Effector CD4-positive, alpha-beta T cell (primary cell): ENCODE measurements at regions not wholly inside any gene's neighbourhood (a gene's known extent, or its start where the extent isn't known, plus 50 kb on each side); places are given as distances from the start of the nearest gene placed in this dataset.
"Not testable (repeated sequence)": the region's sequence is repeated elsewhere in the genome, so short reads cannot be mapped to it uniquely, and the experiment has no call there.

Source experiments
- DNase-seq: peaks from one replicate; pipeline ENCODE4 v3.0.0-alpha.2; 2020

DNA sequence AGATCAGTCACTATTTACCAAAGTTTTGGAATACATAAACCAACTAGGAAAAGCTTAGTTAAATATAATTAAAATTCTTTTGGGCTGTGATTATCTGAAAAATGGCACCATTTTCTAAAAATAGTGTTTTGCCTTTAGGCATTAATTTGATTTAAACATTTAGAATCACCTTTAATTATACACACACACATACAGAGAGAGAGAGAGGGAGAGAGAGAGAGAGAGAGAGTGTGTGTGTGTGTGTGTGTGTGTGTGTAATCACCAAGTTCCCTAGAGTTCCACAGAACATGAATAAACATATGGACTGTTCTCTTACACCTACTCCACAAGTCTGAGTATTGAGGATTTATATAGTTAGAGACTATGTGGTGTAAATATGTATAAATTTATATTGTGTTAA lies 141.2 kb upstream of the ATXN1 start:
- DNase-seq = no peak

DNA sequence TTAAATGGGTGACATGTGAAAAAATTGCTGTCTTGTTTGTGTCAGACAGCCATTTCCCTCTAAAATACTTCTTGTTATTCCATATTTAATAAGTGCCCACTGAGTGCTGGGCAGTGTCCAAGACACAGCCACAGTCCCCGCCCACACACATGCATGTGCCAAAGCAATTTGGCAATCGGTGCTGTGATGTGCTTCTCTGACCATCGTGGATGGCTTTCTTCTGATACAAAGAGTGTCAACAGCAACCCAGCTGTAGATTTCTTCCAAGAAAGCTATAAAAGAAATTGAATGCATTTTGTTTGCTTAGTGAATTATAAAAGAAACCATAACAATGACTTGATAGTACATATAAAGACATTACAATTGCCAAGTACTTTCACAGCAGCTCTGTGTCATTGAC lies 140.5 kb upstream of the ATXN1 start:
- DNase-seq = no peak

DNA sequence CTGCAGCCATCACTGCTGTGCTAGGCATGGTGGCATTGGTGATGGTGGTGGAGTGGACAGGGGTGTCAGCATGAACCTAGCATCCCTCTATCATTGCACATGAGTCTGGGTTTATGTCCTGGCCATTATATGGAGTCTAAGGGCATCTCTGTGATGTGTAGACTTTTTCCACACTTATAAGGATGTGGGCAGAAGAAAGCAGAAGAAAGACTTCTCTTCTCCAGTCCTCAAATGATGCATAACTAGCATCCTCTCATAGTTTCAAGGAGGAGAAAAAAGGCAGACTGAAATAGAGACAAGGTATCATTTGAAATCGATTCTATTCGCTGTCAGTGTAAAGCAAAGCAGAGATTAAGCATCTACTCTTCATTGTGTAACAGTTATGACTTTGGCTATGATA lies 140.0 kb upstream of the ATXN1 start:
- DNase-seq = no peak

DNA sequence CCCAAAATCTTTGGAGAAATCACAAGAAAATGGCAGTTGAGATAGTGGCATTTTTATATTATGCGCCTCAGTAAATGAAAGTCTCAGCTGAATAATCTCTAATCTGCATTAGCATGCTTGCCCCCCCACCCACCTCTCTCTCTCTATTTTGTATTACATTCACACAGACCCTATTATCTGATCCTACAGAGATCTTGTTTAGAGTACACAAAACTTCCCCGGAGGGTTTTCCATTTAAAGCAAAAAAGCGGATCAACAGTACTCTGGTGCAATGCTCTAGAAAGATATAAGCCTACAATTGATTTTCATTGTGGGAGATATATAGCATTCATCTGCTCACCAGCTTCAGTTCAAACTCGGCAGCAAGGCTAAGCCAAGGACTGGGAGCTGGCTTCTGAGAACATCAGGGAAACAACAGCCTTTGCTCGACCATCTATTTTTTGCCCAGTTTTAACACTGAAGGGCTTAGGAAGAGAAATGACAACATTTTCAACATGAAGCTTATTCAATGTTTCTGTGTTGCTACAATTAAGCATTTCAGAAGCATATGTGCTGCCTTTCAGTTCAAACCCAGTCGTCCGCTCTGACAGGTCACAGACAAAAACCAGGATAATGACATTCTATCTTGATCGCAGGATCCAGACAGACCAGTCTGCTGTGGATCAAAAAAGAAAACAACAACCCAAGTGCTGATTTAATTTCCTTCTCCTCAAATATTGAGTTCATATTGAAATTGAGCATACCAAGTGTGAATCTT lies 137.6 kb upstream of the ATXN1 start:
- no peak for DNase-seq

DNA sequence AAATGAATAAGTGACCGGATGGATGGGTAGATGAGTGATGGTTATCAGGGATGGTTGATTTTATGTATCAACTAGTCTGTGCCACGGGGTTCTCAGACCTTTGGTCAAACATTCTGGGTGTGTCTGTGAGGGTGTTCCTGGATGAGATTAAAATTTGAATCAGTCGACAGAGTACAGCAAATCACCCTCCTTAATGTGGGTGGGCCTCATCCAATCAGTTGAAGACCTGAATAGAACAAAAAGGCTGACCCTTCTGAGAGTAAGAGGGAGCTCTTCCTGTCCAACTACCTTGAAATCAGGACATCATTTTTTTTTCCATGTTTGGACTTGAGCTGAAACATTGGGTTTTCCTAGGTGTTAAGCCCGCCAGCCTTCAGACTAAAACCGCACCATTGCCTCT lies 136.4 kb upstream of the ATXN1 start:
- DNase-seq = no peak

DNA sequence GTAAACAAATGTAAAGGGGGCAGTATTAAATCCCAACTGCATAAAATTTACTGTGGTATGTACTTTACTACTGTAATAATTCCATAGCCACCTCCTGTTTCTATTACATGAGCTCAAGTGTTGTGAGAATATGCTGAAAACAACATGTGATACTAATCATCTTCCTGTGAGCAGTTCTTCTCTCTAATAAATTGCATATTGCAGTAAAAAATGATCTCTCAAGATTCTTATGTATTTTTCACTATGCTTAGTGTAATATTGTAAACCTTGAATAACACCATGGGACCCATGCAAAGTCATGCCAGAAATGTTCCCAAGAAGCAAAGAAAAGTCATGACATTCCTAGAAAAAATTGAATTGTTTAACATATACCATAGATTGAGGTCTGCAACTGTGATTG lies 133.0 kb upstream of the ATXN1 start:
- DNase-seq = no peak

DNA sequence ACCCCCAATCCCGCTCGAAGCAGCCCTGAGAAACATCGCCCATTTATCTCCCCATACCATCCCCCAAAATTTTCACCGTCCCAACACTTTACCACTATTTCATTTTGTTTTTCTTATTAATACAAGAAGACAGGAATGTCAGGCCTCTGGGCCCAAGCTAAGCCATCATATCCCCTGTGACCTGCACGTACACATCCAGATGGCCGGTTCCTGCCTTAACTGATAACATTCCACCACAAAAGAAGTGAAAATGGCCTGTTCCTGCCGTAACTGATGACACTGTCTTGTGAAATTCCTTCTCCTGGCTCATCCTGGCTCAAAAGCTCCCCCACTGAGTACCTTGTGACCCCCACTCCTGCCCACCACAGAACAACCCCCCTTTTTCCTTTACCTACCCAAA lies 129.8 kb upstream of the ATXN1 start:
- DNase-seq = not testable (repeated sequence)

DNA sequence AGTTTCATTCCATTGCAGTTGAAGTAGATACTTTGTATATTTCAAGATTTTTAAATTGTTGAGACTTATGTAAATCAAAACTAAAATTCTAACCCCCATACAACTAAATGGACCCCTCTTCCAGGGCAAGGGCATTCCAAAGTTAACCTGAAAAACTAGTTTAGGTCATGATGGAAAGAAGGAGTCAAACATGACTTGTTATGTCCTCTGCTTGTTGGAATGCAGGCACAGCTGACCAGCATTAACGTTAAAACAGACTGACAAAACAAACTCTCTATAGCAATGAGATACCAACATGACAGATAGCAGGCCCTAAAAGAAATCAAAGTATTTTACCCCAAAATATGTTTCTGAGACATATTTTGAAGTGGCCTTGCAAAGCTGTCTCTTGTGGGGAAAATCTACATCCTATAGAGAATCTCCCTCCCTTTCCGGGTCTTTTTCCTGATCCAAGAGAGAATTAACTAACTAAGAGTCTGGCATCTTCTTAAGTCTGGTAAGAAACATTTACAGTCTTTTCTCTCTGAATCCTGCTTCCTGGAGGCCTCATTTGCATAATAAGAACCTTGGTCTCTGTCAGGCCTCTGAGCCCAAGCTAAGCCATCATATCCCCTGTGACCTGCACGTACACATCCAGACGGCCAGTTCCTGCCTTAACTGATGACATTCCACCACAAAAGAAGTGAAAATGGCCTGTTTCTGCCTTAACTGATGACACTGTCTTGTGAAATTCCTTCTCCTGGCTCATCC lies 124.3 kb upstream of the ATXN1 start:
- DNase-seq = no peak

DNA sequence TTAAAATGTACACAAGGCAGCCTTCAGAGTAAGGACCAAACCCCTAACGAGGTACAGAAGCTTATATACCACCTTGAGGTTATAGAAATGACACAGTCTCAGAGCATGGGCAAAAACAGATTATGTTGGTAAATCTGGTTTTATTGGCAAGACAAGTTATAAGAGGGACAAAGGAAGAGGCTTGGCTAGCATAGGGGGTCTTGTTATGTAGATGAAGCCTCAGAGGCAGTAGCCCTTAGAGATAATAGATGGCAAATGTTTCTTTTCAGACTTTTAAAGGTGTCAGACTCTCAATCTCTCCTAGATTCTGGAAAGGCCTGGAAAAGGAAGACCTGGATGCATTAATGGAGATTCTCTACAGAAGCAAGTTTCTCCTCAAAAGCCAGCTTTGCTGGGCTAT lies 123.3 kb upstream of the ATXN1 start:
- DNase-seq = no peak

DNA sequence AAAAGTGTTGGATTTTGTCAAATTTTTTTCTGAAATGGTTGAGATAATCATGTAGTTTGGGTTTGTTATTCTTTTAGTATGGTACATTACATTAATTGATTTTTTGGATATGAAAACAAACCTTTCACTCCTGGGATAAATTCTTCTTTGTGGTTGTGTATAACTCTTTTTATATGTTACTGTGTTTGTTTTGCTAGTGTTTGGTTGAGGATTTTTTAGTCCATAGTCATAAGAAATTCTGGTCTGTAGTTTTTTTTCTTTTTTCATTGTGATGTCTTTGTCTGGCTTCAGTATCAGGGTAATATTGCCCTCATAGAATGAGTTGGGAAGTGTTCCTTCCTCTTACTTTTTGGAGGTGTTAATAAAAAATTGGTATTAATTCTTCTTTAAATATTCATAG lies 122.2 kb upstream of the ATXN1 start:
- no peak for DNase-seq

DNA sequence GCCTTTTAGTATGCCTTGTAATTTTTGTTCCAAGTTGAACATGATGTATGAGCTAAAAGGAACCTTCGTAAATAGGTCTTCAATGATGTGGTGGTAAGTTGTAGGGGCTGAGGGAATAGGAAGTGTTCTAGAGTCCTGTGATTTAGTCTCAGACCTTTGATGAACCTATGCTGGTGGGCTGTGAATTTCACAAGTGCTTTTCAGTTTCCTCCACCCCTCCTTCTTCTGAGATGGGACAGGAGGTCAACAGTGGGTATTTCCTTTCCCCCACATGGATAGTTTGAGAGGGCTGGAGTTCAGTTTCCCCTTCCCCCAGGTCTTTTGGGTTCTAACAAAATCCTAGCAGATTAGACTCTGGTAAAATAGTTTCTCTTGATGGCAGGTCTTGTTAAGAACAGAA lies 121.0 kb upstream of the ATXN1 start:
- no peak for DNase-seq

DNA sequence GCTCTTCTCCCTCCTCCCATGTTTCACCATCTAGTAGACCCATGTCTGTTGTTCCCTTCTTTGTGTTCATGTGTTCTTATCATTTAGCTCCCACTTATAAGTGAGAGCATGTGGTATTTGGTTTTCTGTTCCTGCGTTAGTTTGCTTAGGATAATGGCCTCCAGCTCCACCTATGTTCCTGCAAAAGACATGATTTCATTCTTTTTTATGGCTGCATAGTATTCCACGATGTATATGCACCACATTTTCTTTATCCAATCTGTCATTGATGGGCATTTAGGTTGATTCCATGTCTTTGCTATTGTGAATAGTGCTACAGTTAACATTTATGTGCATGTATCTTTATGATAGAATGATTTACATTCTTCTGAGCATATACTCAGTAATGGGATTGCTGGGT lies 115.6 kb upstream of the ATXN1 start:
- not testable (repeated sequence) for DNase-seq

DNA sequence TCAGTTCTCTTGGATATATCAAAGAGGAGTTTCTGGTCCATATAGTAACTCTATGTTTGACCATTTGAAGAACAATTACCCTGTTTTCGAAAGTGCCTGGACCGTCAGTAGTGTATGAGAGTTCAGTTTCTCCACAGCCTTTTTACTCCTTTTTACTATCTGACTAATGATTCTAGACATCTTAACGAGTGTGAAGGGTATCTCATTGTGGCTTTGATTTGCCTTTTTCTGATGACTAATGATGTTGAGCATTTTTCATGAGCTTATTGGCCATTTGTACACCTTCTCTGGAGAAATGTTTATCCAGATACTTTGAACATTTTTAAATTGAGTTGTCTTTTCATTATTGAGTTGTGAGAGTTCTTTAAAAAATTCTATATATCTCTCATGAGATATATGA lies 114.9 kb upstream of the ATXN1 start:
- DNase-seq = no peak

DNA sequence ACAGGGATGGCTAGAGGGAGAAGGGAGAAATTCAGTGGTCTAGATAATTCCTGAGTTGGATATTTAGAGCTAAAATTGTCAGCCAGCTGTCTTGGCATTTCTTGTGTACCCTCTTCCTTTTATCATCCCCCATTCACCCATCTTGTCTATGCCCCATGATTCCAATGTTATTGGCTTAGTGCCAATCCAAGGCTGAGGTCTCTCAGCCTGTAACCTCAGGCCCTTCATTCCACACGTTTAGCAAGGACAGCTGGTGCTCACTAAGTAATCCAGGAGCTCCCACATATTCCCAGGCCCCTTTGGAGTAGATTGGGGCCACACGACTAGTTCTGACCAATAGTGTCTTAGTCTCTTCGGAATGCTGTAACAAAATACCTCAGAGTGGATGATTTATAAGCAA lies 112.4 kb upstream of the ATXN1 start:
- DNase-seq = no peak

DNA sequence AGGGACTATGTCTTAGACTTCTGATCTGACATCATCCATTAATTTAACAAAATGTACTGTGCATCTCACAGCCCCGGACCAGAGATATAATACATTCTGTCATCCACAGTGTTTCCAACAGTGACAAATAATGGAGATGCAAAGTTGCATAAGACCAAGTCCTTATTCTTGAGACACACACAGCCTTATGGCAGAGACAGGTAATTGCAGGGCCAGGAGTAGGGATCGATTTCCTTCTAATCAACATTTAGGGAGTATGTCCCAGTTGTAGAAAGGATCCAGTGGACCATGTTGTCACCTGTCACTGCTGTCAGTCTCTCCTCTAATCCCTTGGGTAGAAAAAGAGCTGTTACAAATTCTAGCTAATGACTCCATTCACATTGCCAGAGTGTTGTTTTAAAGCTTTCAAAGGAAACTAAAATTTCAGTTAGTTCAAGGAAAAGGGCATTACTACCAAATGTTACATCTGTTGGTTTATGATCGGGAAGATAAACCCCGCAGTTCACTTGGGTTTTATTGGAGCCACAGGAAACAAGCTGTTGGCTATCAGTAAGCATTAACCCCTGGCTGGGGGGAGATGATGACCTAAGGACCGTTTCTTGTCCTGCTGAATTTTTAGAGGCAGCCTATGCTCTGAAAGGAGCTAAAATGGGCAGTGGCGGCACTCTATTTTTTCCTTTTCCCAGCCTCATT lies 111.4 kb upstream of the ATXN1 start:
- DNase-seq = no peak

DNA sequence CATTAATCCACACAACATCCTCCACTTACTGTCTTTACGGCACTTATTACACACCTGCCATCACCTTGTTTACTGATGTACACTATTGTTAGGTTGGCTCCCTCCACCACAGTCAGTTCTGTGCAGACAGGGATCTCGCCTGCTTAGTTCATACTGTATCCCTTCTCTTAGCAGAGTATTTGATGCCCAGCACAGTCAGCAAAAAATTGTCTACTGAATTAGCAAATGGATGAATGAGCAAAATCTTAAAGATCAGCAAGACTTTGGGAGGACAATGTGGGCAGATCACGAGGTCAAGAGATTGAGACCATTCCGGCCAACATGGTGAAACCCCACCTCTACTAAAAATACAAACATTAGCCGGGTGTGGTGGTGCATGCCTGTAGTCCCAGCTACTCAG lies 109.8 kb upstream of the ATXN1 start:
- no peak for DNase-seq

DNA sequence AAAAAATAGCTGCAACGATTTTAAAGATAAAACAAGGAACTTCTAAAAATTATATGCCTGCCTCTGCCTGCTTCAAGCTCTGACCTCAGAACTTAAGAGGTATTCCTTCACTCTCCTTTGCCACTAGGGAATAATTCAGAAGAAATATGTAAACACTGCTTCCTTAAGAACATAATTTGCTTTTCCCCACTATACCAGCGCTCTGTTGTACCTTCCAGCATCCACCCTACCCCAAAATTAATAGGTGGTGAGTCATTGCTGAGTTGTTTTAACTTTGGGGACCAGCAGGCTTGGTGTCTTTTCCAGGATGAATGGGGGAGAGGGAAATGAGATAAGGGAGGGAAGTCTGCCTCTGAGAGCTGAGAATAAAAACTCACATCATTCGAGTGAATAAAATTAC lies 107.7 kb upstream of the ATXN1 start:
- no peak for DNase-seq

DNA sequence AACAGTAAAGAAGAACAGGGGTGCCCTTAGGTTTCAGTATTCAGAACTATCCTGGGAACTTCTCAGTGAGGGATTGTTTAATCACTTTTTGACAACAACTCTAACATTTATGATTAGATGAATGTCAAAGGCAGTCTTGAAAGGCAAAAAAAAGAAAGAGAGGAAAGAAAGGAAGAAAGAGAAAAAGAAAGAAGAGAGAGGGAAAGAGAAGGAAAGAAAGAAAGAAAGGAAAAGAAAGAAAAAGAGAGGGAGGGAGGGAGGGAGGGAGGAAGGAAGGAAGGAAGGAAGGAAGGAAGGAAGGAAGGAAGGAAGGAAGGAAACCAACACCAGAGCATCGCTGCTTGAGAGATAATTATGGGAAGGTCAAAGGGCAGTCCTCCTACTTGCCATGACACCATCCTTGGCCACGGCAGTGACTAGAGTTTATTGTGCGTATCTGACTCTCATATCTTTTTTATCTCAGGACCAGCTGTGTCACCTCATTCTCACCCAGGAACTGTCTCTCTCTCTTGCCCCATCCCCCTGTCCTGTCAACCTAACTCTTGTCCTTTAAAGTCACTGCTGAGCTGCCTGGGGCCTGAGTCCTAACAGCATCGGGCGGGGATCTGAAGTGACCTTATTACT lies 96.8 kb upstream of the ATXN1 start:
- no peak for DNase-seq

DNA sequence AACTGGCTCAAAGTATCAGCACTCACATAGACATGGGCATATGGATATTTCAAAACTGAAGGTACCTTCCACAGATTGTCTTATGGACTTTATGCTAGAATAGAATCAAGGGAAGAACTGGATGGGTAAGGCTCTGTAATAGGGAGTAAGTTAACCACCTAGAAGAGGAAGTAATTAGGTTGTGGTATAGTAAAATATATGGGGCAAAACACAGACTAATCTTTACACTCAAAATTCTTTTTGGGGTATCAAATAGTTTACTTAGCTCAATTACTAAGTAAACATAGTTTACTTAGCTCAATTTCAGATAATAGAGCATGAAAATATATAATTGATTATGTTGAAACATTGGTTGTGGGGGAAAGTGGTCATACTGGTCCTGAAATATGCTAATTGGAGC lies 94.2 kb upstream of the ATXN1 start:
- no peak for DNase-seq

DNA sequence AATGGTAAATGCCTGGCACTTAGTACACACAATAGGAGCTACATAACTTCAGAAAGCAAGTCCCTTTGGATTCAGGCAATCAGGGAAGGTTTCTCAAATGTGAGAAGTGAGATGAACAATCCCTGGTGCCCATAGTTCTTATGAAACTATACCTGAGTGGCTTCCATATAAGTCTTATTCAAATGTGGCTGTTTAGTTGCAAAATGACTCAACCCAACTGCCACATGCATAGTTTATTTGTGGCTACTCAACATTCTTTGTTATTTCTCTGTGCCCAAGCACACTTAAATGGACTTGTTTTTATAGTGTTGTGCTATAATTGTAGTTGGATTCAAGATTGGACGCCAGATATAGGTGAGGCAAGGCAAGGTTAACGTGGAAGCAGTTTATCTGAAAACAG lies 93.7 kb upstream of the ATXN1 start:
- DNase-seq = no peak

DNA sequence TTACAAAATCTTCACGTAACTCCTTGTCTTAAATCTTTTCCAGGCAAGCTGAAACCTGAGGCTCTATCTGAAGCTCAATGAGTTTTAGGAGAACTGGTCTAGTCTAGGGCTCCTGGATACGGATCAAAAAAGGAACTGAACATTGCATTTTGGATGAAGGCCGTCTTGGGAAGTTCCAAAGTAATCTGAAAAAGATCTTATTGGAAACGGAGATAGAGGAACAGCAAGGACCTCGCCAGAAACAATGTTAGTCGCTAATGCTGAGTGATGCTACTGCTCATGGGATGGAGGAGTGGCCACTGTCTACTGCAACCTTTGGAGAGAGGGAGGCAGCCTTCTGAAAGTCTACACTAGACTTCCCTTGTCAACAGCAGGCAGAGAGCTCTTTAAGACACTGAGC lies 91.4 kb upstream of the ATXN1 start:
- DNase-seq = no peak

DNA sequence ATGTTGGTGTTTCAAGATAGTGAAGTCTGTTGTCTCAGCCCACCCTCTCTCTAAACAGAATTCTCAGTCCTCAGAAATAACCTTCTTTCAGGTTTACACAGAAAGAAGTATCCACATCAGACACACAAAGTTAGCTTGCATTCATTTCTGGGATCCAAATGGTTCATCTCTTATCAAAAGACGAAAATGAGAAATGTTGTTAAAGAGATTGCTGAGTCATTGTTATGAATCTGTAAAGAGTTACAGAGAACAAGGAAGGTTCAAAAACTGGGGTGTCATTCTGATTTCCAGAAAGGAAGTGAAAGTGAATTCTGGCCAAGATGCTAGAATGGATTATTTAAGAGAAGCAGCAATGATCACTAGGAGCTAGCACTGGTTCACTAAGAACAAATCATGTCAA lies 90.5 kb upstream of the ATXN1 start:
- no peak for DNase-seq

DNA sequence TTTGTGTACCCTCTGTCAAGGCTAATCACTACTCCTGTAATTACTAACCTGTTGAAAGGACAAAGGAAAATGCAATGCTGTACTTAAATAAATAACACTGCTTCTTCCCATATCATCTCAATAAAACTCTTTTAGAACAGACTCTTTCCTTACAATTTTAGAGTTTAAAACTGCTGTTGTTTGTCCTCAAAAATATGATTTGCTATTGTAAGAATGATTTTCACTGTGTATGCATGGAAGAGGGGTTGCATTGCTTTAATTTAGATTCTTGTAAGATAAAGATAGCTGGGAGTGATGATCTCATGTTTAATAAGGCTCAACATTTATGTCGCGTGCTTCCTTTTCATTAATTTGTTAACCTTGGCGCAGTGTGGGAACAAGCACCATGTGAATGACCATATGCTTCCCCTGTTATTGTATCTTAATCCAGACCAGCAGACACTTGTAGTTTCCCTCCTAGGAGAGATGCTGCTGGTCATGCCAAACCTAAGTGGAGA lies 89.8 kb upstream of the ATXN1 start:
- no peak for DNase-seq

DNA sequence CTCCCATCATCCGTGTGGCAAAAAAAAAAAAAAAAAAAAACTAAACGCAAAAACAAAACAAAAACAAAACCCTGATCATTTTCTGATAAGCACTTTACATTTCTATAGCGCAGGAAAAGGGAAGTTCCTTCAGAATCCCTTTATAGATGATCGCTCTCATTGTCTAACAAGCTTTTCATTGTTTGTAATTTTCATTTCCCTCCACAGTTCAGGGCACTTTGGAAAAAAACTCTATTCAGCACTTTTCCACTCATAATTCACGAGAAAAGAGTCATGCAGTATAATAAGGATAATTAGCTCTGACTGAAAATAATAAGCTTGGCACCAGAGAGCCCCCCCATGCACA lies 89.4 kb upstream of the ATXN1 start:
- no peak for DNase-seq
